Stomach (tissue), 4 donors: ENCODE measurements at regions not wholly inside any gene's neighbourhood (a gene's known extent, or its start where the extent isn't known, plus 50 kb on each side); places are given as distances from the start of the nearest gene placed in this dataset.

ENCODE experiments used
- EP300 ChIP-seq: sonication (generic); formaldehyde crosslinking; IDR thresholded peaks from one replicate; pipeline ENCODE4 v1.6.1; 2017; ENCODE audit warnings: antibody characterized with exemption
- POLR2A ChIP-seq, 4 donors: fragments of 450-650 bp; IDR thresholded peaks; one replicate each; pipeline ENCODE4 v1.6.1; 2016; ENCODE audit warnings: antibody characterized with exemption in 4 of 4, control low read depth in 2 of 4, mild to moderate bottlenecking in 1 of 4, moderate library complexity in 1 of 4
- POLR2AphosphoS5 ChIP-seq, 3 donors: sonication (generic); formaldehyde crosslinking; IDR thresholded peaks; one replicate each; pipeline ENCODE4 v1.6.1; 2016; ENCODE audit warnings: antibody characterized with exemption in 3 of 3
- TF ChIP-seq, protein P1 (sequence below), 7 experiments: fragments of 450-650 bp in 4 of 7; fragments of 200-600 bp in 3 of 7; sonication (generic) in 3 of 7; IDR thresholded peaks; one replicate each; pipeline ENCODE4 v1.5.1; 2016 to 2019; ENCODE audit warnings: antibody characterized with exemption in 7 of 7, control low read depth in 2 of 7, mild to moderate bottlenecking in 1 of 7

DNA sequence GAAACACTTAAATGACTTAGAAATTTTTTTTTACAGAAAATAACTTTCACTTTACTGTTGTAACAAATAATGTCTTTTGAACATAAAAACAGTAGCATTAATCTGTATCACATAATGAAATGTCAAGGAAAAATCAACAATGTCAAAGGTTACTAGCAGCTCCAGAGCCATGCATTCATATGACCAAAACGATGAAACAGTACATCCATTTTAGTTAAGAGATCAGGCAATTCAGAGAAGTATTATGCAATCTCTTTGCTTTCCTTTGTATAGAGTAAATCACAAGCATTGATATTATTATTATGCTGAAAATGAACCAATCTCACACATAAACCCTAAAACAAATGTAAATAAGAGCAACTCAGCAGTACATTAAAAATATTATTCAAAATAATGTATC lies 748.9 kb downstream of the PLA2G4A start:
- TF ChIP-seq, protein P1, sequence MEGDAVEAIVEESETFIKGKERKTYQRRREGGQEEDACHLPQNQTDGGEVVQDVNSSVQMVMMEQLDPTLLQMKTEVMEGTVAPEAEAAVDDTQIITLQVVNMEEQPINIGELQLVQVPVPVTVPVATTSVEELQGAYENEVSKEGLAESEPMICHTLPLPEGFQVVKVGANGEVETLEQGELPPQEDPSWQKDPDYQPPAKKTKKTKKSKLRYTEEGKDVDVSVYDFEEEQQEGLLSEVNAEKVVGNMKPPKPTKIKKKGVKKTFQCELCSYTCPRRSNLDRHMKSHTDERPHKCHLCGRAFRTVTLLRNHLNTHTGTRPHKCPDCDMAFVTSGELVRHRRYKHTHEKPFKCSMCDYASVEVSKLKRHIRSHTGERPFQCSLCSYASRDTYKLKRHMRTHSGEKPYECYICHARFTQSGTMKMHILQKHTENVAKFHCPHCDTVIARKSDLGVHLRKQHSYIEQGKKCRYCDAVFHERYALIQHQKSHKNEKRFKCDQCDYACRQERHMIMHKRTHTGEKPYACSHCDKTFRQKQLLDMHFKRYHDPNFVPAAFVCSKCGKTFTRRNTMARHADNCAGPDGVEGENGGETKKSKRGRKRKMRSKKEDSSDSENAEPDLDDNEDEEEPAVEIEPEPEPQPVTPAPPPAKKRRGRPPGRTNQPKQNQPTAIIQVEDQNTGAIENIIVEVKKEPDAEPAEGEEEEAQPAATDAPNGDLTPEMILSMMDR (IDR thresholded peaks at IDR 0.05) = no peak
- TF ChIP-seq EP300 = no peak
- no peak for TF ChIP-seq POLR2AphosphoS5 (IDR thresholded peaks at IDR 0.05)
- TF ChIP-seq POLR2A (IDR thresholded peaks at IDR 0.05) = no peak
